Ovary (tissue), 7 donors: ENCODE measurements at regions not wholly inside any gene's neighbourhood (a gene's known extent, or its start where the extent isn't known, plus 50 kb on each side); places are given as distances from the start of the nearest gene placed in this dataset.

Experiments used
- DNase-seq, 5 donors: peaks; one replicate each; pipeline ENCODE4 v3.0.0-alpha.2; 2019 to 2020
- H3K27ac ChIP-seq, 2 donors: fragments of 200-600 bp; one replicate each; pipeline versions ENCODE4 v1.5.1 to v1.8.0; 2019 to 2022
- H3K27me3 ChIP-seq: fragments of 200-600 bp; one replicate; pipeline ENCODE4 v1.8.0; 2022
- H3K36me3 ChIP-seq: fragments of 200-600 bp; sonication (generic); one replicate; pipeline ENCODE4 v1.5.1; 2019
- H3K4me1 ChIP-seq: one replicate; pipeline ENCODE4 v1.8.1; 2013; ENCODE audit warnings: mild to moderate bottlenecking, moderate library complexity; ENCODE audit not compliant: insufficient read depth
- H3K4me3 ChIP-seq: fragments of 200-600 bp; sonication (generic); one replicate; pipeline ENCODE4 v1.5.1; 2017
- H3K9me3 ChIP-seq, 2 donors: fragments of 200-600 bp in 1 of 2; sonication (generic) in 1 of 2; one replicate each; pipeline versions ENCODE4 v1.5.1 to v1.8.1; 2013 to 2019; ENCODE audit warnings: mild to moderate bottlenecking in 1 of 2, moderate library complexity in 1 of 2
- EP300 ChIP-seq: sonication (generic); formaldehyde crosslinking; IDR thresholded peaks from one replicate; pipeline ENCODE4 v1.6.1; 2017; ENCODE audit warnings: antibody characterized with exemption
- POLR2A ChIP-seq: fragments of 450-650 bp; IDR thresholded peaks from one replicate; pipeline ENCODE4 v1.6.1; 2017; ENCODE audit warnings: antibody characterized with exemption, mild to moderate bottlenecking, moderate library complexity
- WGBS, 3 donors: extraction: QIAGEN DNeasy Blood & Tissue Kit in 1 of 3; methylation state at CpG; one replicate each; pipeline versions ENCODE4 v1.1.5 to v1.1.7; 2013 to 2017; 5-methylcytosine and 5-hydroxymethylcytosine counted together
- intact Hi-C, 4 donors: fragments of 100-400 bp; cut with DNase I; formaldehyde crosslinking; loops; one replicate each; pipeline versions ENCODE4 v1.11.0 to v1.15.1; 2022 to 2023
- TF ChIP-seq, protein P1 (sequence below), 3 donors: fragments of 450-650 bp in 2 of 3; fragments of 200-600 bp in 1 of 3; IDR thresholded peaks; one replicate each; pipeline versions ENCODE4 v1.5.1 to v1.8.0; 2016 to 2022; ENCODE audit warnings: antibody characterized with exemption in 3 of 3, mild to moderate bottlenecking in 1 of 3
- donor health status: DM: no; HTN: no; CAD: no; lungs with moderate emphysema.
- donor health status: DM: no; HTN: no; CAD: no.
- donor health status: Bipolar disorder and iron deficiency.
- donor health status: DM: no; HTN: no; CAD: no.
- donor health status: DM: yes; HTN: yes; CAD: no.

DNA sequence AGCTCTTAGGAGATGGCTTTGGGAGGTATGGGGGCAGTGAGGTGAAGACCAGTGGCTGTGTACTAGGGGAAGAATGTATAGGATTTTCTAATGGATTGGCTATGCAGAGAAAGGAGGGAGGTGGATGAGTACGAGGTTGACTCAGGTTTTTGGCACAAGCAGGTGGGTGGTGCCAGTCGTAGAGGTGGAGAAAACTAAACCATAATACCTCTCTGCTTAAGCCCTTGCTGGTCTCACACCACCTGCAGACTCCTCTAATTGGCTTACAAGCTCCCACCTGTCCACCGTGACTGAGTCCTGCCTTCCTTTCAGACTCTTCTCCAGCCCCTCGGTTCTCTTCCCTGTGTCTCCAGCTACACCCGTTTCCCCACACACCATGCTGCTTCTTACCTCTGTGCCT is 521.7 kb upstream of the CLINT1 start:
- no peaks in the 10 kb centered on the region for H3K9me3 ChIP-seq
- no peak for DNase-seq
- H3K27me3 ChIP-seq: no peaks in the 10 kb centered on the region
- WGBS, 3 donors: 76 to 82% (median 80%) methylated on average over 5 of the region's 5 CpGs
- intact Hi-C loops: no loop called here
- H3K4me1 ChIP-seq: no peaks in the 10 kb centered on the region
- H3K27ac ChIP-seq: no peak overlapping the region
- H3K36me3 ChIP-seq: no peaks in the 10 kb centered on the region
- TF ChIP-seq, protein P1, sequence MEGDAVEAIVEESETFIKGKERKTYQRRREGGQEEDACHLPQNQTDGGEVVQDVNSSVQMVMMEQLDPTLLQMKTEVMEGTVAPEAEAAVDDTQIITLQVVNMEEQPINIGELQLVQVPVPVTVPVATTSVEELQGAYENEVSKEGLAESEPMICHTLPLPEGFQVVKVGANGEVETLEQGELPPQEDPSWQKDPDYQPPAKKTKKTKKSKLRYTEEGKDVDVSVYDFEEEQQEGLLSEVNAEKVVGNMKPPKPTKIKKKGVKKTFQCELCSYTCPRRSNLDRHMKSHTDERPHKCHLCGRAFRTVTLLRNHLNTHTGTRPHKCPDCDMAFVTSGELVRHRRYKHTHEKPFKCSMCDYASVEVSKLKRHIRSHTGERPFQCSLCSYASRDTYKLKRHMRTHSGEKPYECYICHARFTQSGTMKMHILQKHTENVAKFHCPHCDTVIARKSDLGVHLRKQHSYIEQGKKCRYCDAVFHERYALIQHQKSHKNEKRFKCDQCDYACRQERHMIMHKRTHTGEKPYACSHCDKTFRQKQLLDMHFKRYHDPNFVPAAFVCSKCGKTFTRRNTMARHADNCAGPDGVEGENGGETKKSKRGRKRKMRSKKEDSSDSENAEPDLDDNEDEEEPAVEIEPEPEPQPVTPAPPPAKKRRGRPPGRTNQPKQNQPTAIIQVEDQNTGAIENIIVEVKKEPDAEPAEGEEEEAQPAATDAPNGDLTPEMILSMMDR (IDR thresholded peaks at IDR 0.05): no peak
- TF ChIP-seq EP300 (no peak), POLR2A (no peak)
- H3K4me3 ChIP-seq: no peak overlapping the region

DNA sequence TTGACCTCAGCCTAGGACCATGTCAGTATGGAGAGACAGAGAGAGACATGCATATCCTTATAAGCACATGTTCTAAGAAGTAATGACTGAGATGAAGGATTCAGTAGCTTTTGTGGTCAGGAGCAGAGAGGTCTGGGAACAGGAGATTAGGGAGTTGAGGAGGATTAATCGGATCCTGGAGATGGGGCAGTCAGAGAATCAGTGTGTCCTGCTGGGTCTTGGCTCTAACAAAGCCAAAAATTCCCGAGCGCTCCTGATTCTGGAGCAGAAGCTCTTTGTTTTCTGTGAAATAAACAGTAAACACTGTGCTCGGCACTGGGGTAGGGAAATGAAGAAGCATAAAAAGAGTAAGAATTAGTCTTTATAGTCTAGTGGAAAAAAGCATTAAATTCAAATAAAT is 520.0 kb upstream of the CLINT1 start:
- DNase-seq: no peak
- no peak overlapping the region for H3K4me3 ChIP-seq
- no peak overlapping the region for H3K27ac ChIP-seq
- intact Hi-C loops: no loop called here
- H3K36me3 ChIP-seq: no peaks in the 10 kb centered on the region
- no peaks in the 10 kb centered on the region for H3K4me1 ChIP-seq
- TF ChIP-seq, protein P1 (IDR thresholded peaks at IDR 0.05): no peak
- TF ChIP-seq POLR2A (no peak), EP300 (no peak)
- H3K9me3 ChIP-seq: no peaks in the 10 kb centered on the region
- no peaks in the 10 kb centered on the region for H3K27me3 ChIP-seq
- 73 to 89% (median 80%) methylated on average over 4 of the region's 4 CpGs for WGBS, 3 donors

DNA sequence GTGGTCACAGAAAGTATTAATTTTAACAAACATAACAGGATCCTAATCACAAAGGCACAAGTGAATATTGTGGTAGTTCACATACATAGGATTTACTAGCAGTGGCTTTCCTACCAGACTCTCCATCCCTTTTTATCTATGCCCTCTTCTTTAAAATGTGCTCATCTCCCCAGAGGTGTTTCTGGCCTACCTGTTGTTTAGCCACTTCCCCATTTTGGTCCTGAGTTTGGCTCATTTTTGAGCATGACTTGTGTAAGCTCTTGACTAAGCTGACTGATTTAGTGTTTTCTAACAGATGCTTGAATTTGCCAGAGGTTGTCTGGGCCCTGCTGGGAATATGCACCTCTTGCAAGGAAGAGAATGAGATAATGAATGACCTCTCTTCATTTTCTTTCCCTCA is 517.7 kb upstream of the CLINT1 start:
- Histone ChIP-seq H3K36me3 (no peaks in the 10 kb centered on the region), H3K4me1 (no peaks in the 10 kb centered on the region), H3K27ac (no peak overlapping the region), H3K9me3 (no peaks in the 10 kb centered on the region), H3K27me3 (no peaks in the 10 kb centered on the region), H3K4me3 (no peak overlapping the region)
- TF ChIP-seq, protein P1 (IDR thresholded peaks at IDR 0.05): no peak
- no peak for TF ChIP-seq EP300
- no peak for TF ChIP-seq POLR2A
- DNase-seq: no peak
- intact Hi-C loops: no loop called here

DNA sequence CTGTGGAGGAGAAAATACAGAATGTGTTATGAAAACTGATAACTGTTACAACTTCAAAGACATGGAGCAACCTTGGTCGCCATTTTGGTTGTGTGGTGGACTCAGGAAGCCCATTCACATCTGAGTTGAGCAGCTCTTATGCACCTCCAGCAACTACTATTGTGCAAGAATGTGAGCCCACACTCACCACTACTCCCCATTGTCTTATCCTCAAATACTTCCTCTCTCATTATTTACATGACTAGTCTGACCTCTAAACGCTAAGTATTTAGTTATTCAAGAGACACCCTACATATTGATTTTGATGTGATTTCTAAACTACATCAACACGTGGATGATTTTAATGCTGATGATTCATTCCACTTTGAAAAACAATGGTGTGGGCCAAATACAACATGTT is 516.6 kb upstream of the CLINT1 start:
- no peak for TF ChIP-seq POLR2A
- no peak for TF ChIP-seq EP300
- TF ChIP-seq, protein P1 (IDR thresholded peaks at IDR 0.05): no peak
- intact Hi-C loops: no loop called here
- Histone ChIP-seq H3K36me3 (no peaks in the 10 kb centered on the region), H3K4me3 (no peak overlapping the region), H3K27me3 (no peaks in the 10 kb centered on the region), H3K27ac (no peak overlapping the region), H3K9me3 (no peaks in the 10 kb centered on the region), H3K4me1 (no peaks in the 10 kb centered on the region)
- DNase-seq: no peak
- WGBS, 3 donors: 34 to 50% (median 35%) methylated on average over 3 of the region's 3 CpGs
